DND-41 (cell line): ENCODE measurements at regions not wholly inside any gene's neighbourhood (a gene's known extent, or its start where the extent isn't known, plus 50 kb on each side); places are given as distances from the start of the nearest gene placed in this dataset.

Experiments
- CTCF ChIP-seq: IDR thresholded peaks from 2 replicates; pipeline ENCODE4 v1.5.1; 2012; ENCODE audit warnings: borderline replicate concordance, low read length, moderate library complexity, mild to moderate bottlenecking; ENCODE audit not compliant: poor library complexity, severe bottlenecking; ENCODE audit errors: extremely low read depth
- EZH2 ChIP-seq: IDR thresholded peaks from 3 replicates; pipeline ENCODE4 v1.6.1; 2012; ENCODE audit warnings: borderline replicate concordance, low read depth, mild to moderate bottlenecking, moderate library complexity, low read length, inconsistent platforms; ENCODE audit not compliant: severe bottlenecking

GRCh38 chr9:108258640-108259039 lies 597.1 kb downstream of the ACTL7B start:
- no peak for TF ChIP-seq CTCF
- TF ChIP-seq EZH2 = no peak
